Thoracic aorta (tissue), 2 donors: ENCODE measurements at regions not wholly inside any gene's neighbourhood (a gene's known extent, or its start where the extent isn't known, plus 50 kb on each side); places are given as distances from the start of the nearest gene placed in this dataset.
"Not testable (repeated sequence)": the region's sequence is repeated elsewhere in the genome, so short reads cannot be mapped to it uniquely, and the experiment has no call there.

Experiments used
- ATAC-seq: fragments of 150-250 bp; one replicate; pipeline ENCODE4 v1.8.0; 2017; ENCODE audit warnings: low read depth; ENCODE audit not compliant: insufficient number of reproducible peaks, low FRiP score
- DNase-seq: peaks from one replicate; pipeline ENCODE4 v3.0.0-alpha.2; 2020; ENCODE audit warnings: low spot score
- H3K27ac ChIP-seq, 2 donors: fragments of 200-600 bp; sonication (generic); 1 replicate in 1 of 2; 2 replicates in 1 of 2; pipeline ENCODE4 v1.5.1; 2016; ENCODE audit warnings: mild to moderate bottlenecking in 2 of 2, moderate library complexity in 2 of 2
- H3K27me3 ChIP-seq: fragments of 200-600 bp; sonication (generic); replicated peaks from 2 replicates; pipeline ENCODE4 v1.6.0; 2016; ENCODE audit warnings: mild to moderate bottlenecking; ENCODE audit not compliant: insufficient read depth
- H3K36me3 ChIP-seq: fragments of 200-600 bp; sonication (generic); one replicate; pipeline ENCODE4 v1.5.1; 2016
- H3K4me1 ChIP-seq, 2 donors: fragments of 200-600 bp; sonication (generic); 1 replicate in 1 of 2; 2 replicates in 1 of 2; pipeline versions ENCODE4 v1.5.1 to v1.6.0; 2016; ENCODE audit warnings: low read depth in 2 of 2, mild to moderate bottlenecking in 1 of 2; ENCODE audit not compliant: control insufficient read depth in 1 of 2
- H3K4me3 ChIP-seq: fragments of 200-600 bp; sonication (generic); 2 replicates; pipeline ENCODE4 v1.5.1; 2016; ENCODE audit warnings: mild to moderate bottlenecking
- H3K9me3 ChIP-seq: fragments of 200-600 bp; sonication (generic); 2 replicates; pipeline ENCODE4 v1.5.1; 2016
- TF ChIP-seq, protein P1 (sequence below): fragments of 200-600 bp; sonication (generic); IDR thresholded peaks from one replicate; pipeline ENCODE4 v1.5.1; 2019; ENCODE audit warnings: antibody characterized with exemption

DNA sequence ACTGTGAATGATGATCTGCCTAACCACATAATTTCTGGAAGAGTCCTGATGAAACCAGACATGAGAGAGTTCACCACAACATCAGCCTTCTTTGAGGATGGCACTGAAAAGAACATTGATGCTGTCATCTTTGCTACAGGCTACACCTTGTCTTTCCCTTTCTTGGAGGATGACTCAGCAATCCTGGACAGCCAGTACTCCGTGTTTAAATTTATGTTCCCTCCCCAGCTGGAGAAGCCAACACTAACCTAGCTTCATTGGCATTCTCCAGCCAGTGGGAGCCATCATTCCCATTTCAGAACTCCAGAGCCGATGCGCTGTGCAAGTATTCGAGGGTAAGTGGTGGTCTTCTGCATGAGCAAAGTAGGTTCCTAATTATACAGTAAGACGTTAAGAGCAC, 164.1 kb upstream of the POGK start:
- no peaks in the 10 kb centered on the region for H3K27me3 ChIP-seq
- H3K9me3 ChIP-seq, result no peaks in the 10 kb centered on the region
- DNase-seq (no peak), ATAC-seq (no peak)
- no peaks in the 10 kb centered on the region for H3K36me3 ChIP-seq
- no peak overlapping the region for H3K27ac ChIP-seq
- H3K4me3 ChIP-seq, result no peak overlapping the region
- TF ChIP-seq, protein P1, sequence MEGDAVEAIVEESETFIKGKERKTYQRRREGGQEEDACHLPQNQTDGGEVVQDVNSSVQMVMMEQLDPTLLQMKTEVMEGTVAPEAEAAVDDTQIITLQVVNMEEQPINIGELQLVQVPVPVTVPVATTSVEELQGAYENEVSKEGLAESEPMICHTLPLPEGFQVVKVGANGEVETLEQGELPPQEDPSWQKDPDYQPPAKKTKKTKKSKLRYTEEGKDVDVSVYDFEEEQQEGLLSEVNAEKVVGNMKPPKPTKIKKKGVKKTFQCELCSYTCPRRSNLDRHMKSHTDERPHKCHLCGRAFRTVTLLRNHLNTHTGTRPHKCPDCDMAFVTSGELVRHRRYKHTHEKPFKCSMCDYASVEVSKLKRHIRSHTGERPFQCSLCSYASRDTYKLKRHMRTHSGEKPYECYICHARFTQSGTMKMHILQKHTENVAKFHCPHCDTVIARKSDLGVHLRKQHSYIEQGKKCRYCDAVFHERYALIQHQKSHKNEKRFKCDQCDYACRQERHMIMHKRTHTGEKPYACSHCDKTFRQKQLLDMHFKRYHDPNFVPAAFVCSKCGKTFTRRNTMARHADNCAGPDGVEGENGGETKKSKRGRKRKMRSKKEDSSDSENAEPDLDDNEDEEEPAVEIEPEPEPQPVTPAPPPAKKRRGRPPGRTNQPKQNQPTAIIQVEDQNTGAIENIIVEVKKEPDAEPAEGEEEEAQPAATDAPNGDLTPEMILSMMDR, result no peak
- no peaks in the 10 kb centered on the region for H3K4me1 ChIP-seq

DNA sequence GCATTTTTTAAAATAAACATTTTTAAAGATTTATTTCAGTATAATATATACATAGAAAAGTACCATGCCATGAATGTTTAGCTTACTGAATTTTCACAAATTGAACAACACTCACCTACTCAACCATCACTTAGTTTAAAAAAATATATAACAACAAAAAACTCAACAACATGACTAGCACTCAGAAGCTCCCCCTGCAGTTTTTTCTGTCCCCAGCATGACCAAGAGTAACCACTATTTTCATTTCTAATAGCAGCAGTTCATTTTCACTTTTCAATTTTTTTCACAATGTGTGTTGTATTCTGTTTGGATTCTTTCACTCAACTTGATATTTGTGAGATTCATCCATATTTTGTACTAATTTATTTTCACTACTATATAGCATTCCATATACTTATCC, 162.3 kb upstream of the POGK start:
- Histone ChIP-seq H3K4me1 (no peaks in the 10 kb centered on the region), H3K27me3 (no peaks in the 10 kb centered on the region)
- DNase-seq, result no peak

DNA sequence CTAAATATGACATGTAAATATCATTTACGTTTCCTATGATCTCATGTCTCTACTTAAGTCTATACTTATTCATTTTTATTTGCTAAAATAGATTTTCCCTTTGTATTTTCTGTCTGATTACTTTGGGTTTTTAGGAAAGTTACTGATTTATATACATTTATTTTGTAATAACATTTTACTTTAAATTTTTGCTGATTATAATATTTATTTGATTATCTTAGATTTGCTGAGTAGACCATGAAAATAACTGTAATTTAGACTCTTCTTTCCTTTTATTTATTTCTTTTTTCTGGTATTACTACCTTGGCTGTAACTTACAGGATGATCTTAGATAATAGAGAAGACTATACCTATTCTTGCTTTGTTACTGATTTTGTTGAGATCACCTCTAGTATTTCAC, 159.9 kb upstream of the POGK start:
- H3K9me3 ChIP-seq, result no peaks in the 10 kb centered on the region
- no peak for ATAC-seq
- no peaks in the 10 kb centered on the region for H3K27me3 ChIP-seq
- no peak for DNase-seq
- H3K27ac ChIP-seq, result no peak overlapping the region
- H3K36me3 ChIP-seq, result no peaks in the 10 kb centered on the region
- TF ChIP-seq, protein P1, result no peak
- no peak overlapping the region for H3K4me3 ChIP-seq
- H3K4me1 ChIP-seq, result no peaks in the 10 kb centered on the region

More for the DNA sequence above, 162.3 kb upstream of the POGK start:
- H3K27ac ChIP-seq, result no peak overlapping the region
- no peak overlapping the region for H3K4me3 ChIP-seq
- H3K36me3 ChIP-seq, result no peaks in the 10 kb centered on the region
- no peak for ATAC-seq
- no peaks in the 10 kb centered on the region for H3K9me3 ChIP-seq
- TF ChIP-seq, protein P1, result no peak

DNA sequence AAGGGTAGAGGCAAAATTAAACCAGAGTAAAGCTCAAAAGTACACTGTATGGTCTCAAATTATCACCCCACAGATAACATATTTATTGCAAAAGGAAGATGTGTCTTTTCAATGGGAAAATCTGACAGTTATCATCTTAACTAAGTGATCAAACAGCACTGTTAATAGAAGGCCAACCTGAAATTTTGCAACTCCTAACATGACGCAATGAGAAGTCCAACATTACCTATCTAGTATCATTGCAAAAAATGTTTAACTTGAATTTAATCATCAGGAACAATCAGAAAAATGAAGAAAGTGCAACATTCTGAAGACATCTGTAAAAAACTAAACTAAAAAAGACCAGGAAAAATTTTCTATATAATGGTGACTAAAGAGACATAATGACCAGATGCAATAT, 156.7 kb upstream of the POGK start:
- Histone ChIP-seq H3K27me3 (no peaks in the 10 kb centered on the region), H3K27ac (no peak overlapping the region), H3K36me3 (no peaks in the 10 kb centered on the region), H3K4me1 (no peaks in the 10 kb centered on the region), H3K4me3 (no peak overlapping the region), H3K9me3 (no peaks in the 10 kb centered on the region)
- TF ChIP-seq, protein P1, result no peak
- no peak for ATAC-seq
- no peak for DNase-seq

DNA sequence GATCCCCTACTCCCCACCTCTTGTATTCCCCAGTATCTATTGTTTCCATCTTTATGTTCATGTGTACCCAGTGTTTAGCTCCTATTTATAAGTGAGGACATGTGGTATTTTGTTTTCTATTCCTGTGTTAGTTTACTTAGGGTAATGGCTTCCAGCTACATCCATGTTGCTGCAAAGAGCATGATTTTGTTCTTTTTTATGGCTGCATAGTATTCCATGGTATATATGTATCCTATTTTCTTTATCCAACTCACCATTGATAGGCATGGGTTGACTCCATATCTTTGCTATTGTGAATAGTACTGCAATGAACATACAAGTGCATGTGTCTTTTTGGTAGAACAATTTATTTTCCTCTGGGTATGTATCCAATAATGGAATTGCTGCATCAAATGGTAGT, 154.6 kb upstream of the POGK start:
- not testable (repeated sequence) for H3K4me1 ChIP-seq, H3K36me3 ChIP-seq, H3K9me3 ChIP-seq, DNase-seq, H3K4me3 ChIP-seq, H3K27me3 ChIP-seq, ATAC-seq, H3K27ac ChIP-seq

DNA sequence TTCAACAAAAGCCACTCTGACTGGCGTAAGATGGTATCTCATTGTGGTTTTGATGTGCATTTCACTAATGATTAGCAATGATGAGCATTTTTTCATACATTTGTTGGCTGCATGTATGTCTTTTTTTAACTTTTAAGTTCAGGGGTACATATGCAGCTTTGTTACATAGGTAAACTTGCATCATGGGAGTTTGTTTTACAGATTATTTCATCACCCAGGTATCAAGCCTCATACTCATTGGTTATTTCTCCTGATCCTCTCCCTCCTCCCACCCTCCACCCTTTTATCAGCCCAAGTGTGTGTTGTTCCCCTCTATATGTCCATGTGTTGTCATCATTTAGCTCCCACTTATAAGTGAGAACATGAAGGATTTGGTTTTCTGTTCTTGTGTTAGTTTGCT, 154.1 kb upstream of the POGK start:
- H3K4me3 ChIP-seq, result no peak overlapping the region
- no peaks in the 10 kb centered on the region for H3K36me3 ChIP-seq
- H3K4me1 ChIP-seq, result no peaks in the 10 kb centered on the region
- TF ChIP-seq, protein P1, result no peak
- ATAC-seq (no peak), DNase-seq (no peak)
- no peak overlapping the region for H3K27ac ChIP-seq
- H3K9me3 ChIP-seq, result no peaks in the 10 kb centered on the region
- no peaks in the 10 kb centered on the region for H3K27me3 ChIP-seq

DNA sequence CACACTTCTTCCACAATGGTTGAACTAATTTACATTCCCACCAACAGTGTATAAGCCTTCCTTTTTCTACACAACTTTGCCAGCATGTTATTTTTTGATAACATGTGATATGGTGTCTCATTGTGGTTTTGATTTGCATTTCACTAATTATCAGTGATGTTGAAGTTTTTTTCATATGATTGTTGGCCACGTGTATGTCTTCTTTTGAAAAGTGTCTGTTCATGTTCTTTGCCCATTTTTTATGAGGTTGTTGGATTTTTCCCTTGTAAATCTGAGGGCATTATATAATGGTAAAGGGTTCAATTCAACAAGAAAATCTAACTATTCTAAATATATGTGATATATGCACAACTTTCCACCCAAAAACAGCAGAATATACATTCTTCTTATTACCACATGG, 153.4 kb upstream of the POGK start:
- H3K36me3 ChIP-seq, DNase-seq, H3K27me3 ChIP-seq, H3K4me1 ChIP-seq, H3K4me3 ChIP-seq, H3K9me3 ChIP-seq, ATAC-seq, H3K27ac ChIP-seq: not testable (repeated sequence)

DNA sequence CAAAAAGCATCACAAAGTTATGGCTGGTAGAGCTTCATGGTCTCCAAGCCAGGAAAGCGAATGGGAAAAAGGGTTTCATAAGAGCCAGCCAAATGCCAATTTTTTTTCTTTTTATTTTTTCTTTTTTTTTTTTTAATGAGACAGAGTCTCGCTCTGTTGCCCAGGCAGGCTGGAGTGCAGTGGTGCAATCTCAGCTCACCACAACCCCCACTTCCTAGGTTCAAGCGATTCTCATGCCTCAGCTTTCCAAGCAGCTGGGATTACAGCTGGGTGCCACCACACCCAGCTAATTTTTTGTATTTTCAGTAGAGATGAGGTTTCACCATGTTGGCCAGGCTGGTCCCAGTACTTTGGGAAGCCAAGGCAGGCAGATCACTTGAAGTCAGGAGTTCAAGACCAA, 148.7 kb upstream of the POGK start:
- H3K27me3 ChIP-seq, H3K4me3 ChIP-seq, H3K4me1 ChIP-seq, H3K36me3 ChIP-seq, H3K27ac ChIP-seq, DNase-seq, H3K9me3 ChIP-seq, ATAC-seq: not testable (repeated sequence)
